ENCODE measurements at regions not wholly inside any gene's neighbourhood (a gene's known extent, or its start where the extent isn't known, plus 50 kb on each side); places are given as distances from the start of the nearest gene placed in this dataset.
"Not testable (repeated sequence)": the region's sequence is repeated elsewhere in the genome, so short reads cannot be mapped to it uniquely, and the experiment has no call there.

- not testable (repeated sequence) for H3K4me1 ChIP-seq (ENCODE audit: control insufficient read depth in 1 of 2, insufficient read depth in 1 of 2, low read depth in 1 of 2, low read length in 1 of 2); H3K9me3 ChIP-seq; H3K27me3 ChIP-seq; H3K4me3 ChIP-seq (ENCODE audit: low read depth in 1 of 2, low read length in 1 of 2); H3K36me3 ChIP-seq; H3K27ac ChIP-seq
Measured at GRCh38 chr16:88186889-88187870, 195.6 kb upstream of the ZNF469 start.

- not testable (repeated sequence) for H3K27me3 ChIP-seq; H3K4me3 ChIP-seq (ENCODE audit: low read depth in 1 of 2, low read length in 1 of 2); H3K4me1 ChIP-seq (ENCODE audit: control insufficient read depth in 1 of 2, insufficient read depth in 1 of 2, low read depth in 1 of 2, low read length in 1 of 2); H3K27ac ChIP-seq; H3K9me3 ChIP-seq; H3K36me3 ChIP-seq
Measured at GRCh38 chr16:88188171-88188895, 194.4 kb upstream of the ZNF469 start.

GRCh38 chr16:88190592-88191095 lies 192.1 kb upstream of the ZNF469 start:
- not testable (repeated sequence) for H3K4me3 ChIP-seq (ENCODE audit: low read depth in 1 of 2, low read length in 1 of 2); H3K4me1 ChIP-seq (ENCODE audit: control insufficient read depth in 1 of 2, insufficient read depth in 1 of 2, low read depth in 1 of 2, low read length in 1 of 2); H3K9me3 ChIP-seq; H3K36me3 ChIP-seq; H3K27ac ChIP-seq
- H3K27me3 ChIP-seq, result peaks cover 16% of the 10 kb centered on the region

- peaks cover 16% of the 10 kb centered on the region for H3K27me3 ChIP-seq
- H3K4me3 ChIP-seq (ENCODE audit: low read depth in 1 of 2, low read length in 1 of 2); H3K9me3 ChIP-seq; H3K4me1 ChIP-seq (ENCODE audit: control insufficient read depth in 1 of 2, insufficient read depth in 1 of 2, low read depth in 1 of 2, low read length in 1 of 2); H3K36me3 ChIP-seq; H3K27ac ChIP-seq: not testable (repeated sequence)
Measured at GRCh38 chr16:88191168-88191567, 191.6 kb upstream of the ZNF469 start.

- Histone ChIP-seq H3K36me3 (no peaks in the 10 kb centered on the region), H3K27ac (no peak overlapping the region), H3K9me3 (no peaks in the 10 kb centered on the region), H3K4me3 (ENCODE audit: low read depth in 1 of 2, low read length in 1 of 2) (no peak overlapping the region), H3K4me1 (ENCODE audit: control insufficient read depth in 1 of 2, insufficient read depth in 1 of 2, low read depth in 1 of 2, low read length in 1 of 2) (no peaks in the 10 kb centered on the region), H3K27me3 (peaks cover 16% of the 10 kb centered on the region)
- TF ChIP-seq CTCF (IDR thresholded peaks at IDR 0.05), result no peak
Measured at GRCh38 chr16:88192601-88193000, 190.2 kb upstream of the ZNF469 start.

- H3K36me3 ChIP-seq; H3K27ac ChIP-seq; H3K4me1 ChIP-seq (ENCODE audit: control insufficient read depth in 1 of 2, insufficient read depth in 1 of 2, low read depth in 1 of 2, low read length in 1 of 2); H3K9me3 ChIP-seq; H3K4me3 ChIP-seq (ENCODE audit: low read depth in 1 of 2, low read length in 1 of 2): not testable (repeated sequence)
- peaks cover 16% of the 10 kb centered on the region for H3K27me3 ChIP-seq
Measured at GRCh38 chr16:88193706-88194396, 188.9 kb upstream of the ZNF469 start.

GRCh38 chr16:88194397-88195268 lies 188.1 kb upstream of the ZNF469 start:
- Histone ChIP-seq H3K36me3 (no peaks in the 10 kb centered on the region), H3K27ac (no peak overlapping the region), H3K9me3 (no peaks in the 10 kb centered on the region), H3K4me3 (ENCODE audit: low read depth in 1 of 2, low read length in 1 of 2) (no peak overlapping the region), H3K27me3 (peaks cover 16% of the 10 kb centered on the region), H3K4me1 (ENCODE audit: control insufficient read depth in 1 of 2, insufficient read depth in 1 of 2, low read depth in 1 of 2, low read length in 1 of 2) (no peaks in the 10 kb centered on the region)
- no peak for TF ChIP-seq CTCF (IDR thresholded peaks at IDR 0.05)

Measured in neutrophil (primary cell).